ENCODE measurements at regions not wholly inside any gene's neighbourhood (a gene's known extent, or its start where the extent isn't known, plus 50 kb on each side); places are given as distances from the start of the nearest gene placed in this dataset.

DNA sequence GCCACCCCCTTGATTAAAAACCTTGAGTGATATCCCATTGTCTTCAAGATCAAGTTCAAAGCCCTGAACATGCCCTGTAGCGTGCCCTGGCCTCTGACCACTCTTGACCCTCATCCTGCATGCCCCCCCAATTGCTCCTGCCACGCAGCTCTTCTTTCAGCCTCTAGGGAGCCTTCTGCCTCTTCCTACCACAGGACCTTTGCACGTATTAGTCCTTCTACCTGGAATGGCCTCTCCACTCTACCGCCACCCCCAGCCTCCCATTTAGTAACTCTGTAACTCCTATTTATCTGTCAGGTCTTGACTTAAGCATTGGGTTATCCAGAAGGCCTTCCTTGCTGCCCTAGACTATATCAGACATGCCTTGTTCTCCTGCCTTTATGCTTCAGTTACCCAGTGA is 203.6 kb downstream of the TRIM29 start:
- TF ChIP-seq CREB1 (IDR thresholded peaks at IDR 0.05; ENCODE audit: low read depth) = no peak
- TF ChIP-seq, protein P1, sequence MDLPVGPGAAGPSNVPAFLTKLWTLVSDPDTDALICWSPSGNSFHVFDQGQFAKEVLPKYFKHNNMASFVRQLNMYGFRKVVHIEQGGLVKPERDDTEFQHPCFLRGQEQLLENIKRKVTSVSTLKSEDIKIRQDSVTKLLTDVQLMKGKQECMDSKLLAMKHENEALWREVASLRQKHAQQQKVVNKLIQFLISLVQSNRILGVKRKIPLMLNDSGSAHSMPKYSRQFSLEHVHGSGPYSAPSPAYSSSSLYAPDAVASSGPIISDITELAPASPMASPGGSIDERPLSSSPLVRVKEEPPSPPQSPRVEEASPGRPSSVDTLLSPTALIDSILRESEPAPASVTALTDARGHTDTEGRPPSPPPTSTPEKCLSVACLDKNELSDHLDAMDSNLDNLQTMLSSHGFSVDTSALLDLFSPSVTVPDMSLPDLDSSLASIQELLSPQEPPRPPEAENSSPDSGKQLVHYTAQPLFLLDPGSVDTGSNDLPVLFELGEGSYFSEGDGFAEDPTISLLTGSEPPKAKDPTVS (IDR thresholded peaks at IDR 0.05; ENCODE audit: low read depth, low read length) = no peak
- TF ChIP-seq, protein P2, sequence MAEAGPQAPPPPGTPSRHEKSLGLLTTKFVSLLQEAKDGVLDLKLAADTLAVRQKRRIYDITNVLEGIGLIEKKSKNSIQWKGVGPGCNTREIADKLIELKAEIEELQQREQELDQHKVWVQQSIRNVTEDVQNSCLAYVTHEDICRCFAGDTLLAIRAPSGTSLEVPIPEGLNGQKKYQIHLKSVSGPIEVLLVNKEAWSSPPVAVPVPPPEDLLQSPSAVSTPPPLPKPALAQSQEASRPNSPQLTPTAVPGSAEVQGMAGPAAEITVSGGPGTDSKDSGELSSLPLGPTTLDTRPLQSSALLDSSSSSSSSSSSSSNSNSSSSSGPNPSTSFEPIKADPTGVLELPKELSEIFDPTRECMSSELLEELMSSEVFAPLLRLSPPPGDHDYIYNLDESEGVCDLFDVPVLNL (IDR thresholded peaks at IDR 0.05; ENCODE audit: low read depth, low read length) = no peak
- DNase-seq (ENCODE audit: low read depth, low spot score) = no peak
- POLR2A ChIA-PET = no interaction called here
- 22% methylated on average over 4 of the region's 4 CpGs for whole genome bisulfite sequencing (ENCODE audit: insufficient coverage, insufficient replicate concordance, low lambda C conversion rate, missing lambda C conversion rate)
- Histone ChIP-seq H3K4me3 (no peak overlapping the region), H3K79me2 (ENCODE audit: control insufficient read depth, insufficient read depth, low read length) (no peaks in the 10 kb centered on the region), H3K9ac (ENCODE audit: control insufficient read depth, insufficient read depth, low read length) (no peak overlapping the region), H3K4me1 (ENCODE audit: control insufficient read depth, insufficient read depth, low read length) (no peaks in the 10 kb centered on the region), H3K36me3 (ENCODE audit: control insufficient read depth in 2 of 2, insufficient read depth in 2 of 2, low read length in 1 of 2) (no peaks in the 10 kb centered on the region), H3K4me2 (ENCODE audit: control insufficient read depth, insufficient read depth) (no peak overlapping the region), H3K9me3 (replicated peaks; ENCODE audit: control insufficient read depth, insufficient read depth, low read length) (no peaks in the 10 kb centered on the region), H2AFZ (ENCODE audit: control insufficient read depth, low read depth, low read length) (no peak overlapping the region), H3K27ac (ENCODE audit: control insufficient read depth, insufficient read depth) (no peak overlapping the region), H4K20me1 (ENCODE audit: control insufficient read depth, insufficient read depth) (no peaks in the 10 kb centered on the region), H3K27me3 (replicated peaks in 1 of 2; ENCODE audit: control insufficient read depth in 2 of 2, insufficient read depth in 2 of 2, low read length in 1 of 2) (peaks cover 1 to 3% of the 10 kb centered on the region in 2 experiments)
- no peak for ATAC-seq
- intact Hi-C loops (cut with micrococcal nuclease; ENCODE audit: unreplicated experiment) (no loop called here), in situ Hi-C loops (cut with MboI) (no loop called here)
- BruUV-seq (replicated peaks) = no TSS peak
- RAD21 ChIA-PET (ENCODE audit: unreplicated experiment) = no interaction called here
- CTCF ChIA-PET = no interaction called here
- no peak for FAIRE-seq
- SMC1A ChIA-PET (ENCODE audit: uncharacterized antibody, unreplicated experiment) = no interaction called here

DNA sequence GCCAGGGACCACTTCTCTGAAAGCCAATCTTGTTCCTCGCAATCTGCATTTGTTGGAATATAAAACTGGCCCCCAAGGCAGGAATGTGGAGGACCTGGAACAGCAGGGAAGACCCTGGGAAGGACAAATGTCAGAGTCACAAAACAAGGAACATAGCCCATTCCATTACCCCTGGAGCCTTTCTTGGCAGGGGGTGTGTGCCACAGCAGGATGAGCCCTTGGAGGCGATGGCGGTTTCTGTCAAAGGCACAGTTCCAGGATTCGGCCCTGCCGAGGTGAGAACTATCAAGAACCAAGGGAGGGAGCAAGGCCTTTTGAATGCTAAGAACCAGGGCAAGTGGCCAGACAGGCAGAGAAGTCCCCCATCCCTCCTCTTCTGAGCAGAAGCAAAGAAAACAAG is 204.3 kb downstream of the TRIM29 start:
- no peak overlapping the region for H3K4me3 ChIP-seq
- H2AFZ ChIP-seq (ENCODE audit: control insufficient read depth, low read depth, low read length) = no peak overlapping the region
- ATAC-seq = no peak
- no peaks in the 10 kb centered on the region for H3K36me3 ChIP-seq (ENCODE audit: control insufficient read depth in 2 of 2, insufficient read depth in 2 of 2, low read length in 1 of 2)
- H3K9me3 ChIP-seq (replicated peaks; ENCODE audit: control insufficient read depth, insufficient read depth, low read length) = no peaks in the 10 kb centered on the region
- POLR2A ChIA-PET = no interaction called here
- in situ Hi-C loops (cut with MboI) (no loop called here), intact Hi-C loops (cut with micrococcal nuclease; ENCODE audit: unreplicated experiment) (no loop called here)
- no peak for FAIRE-seq
- H3K79me2 ChIP-seq (ENCODE audit: control insufficient read depth, insufficient read depth, low read length) = no peaks in the 10 kb centered on the region
- H3K27me3 ChIP-seq (replicated peaks in 1 of 2; ENCODE audit: control insufficient read depth in 2 of 2, insufficient read depth in 2 of 2, low read length in 1 of 2) = peaks cover 1 to 6% of the 10 kb centered on the region in 2 experiments
- BruUV-seq (replicated peaks) = no TSS peak
- SMC1A ChIA-PET (ENCODE audit: uncharacterized antibody, unreplicated experiment) = no interaction called here
- WGBS (ENCODE audit: insufficient coverage, insufficient replicate concordance, low lambda C conversion rate, missing lambda C conversion rate) = 26% methylated on average over 5 of the region's 5 CpGs
- DNase-seq (ENCODE audit: low read depth, low spot score) = no peak
- no peaks in the 10 kb centered on the region for H4K20me1 ChIP-seq (ENCODE audit: control insufficient read depth, insufficient read depth)
- H3K4me1 ChIP-seq (ENCODE audit: control insufficient read depth, insufficient read depth, low read length) = no peaks in the 10 kb centered on the region
- H3K4me2 ChIP-seq (ENCODE audit: control insufficient read depth, insufficient read depth) = no peak overlapping the region
- H3K9ac ChIP-seq (ENCODE audit: control insufficient read depth, insufficient read depth, low read length) = no peak overlapping the region
- CTCF ChIA-PET = no interaction called here
- TF ChIP-seq WRNIP1 (IDR thresholded peaks at IDR 0.05; ENCODE audit: borderline replicate concordance, low read depth, low read length) (no peak), ZNF384 (IDR thresholded peaks at IDR 0.05; ENCODE audit: borderline replicate concordance, low read depth, low read length) (no peak), RELA (IDR thresholded peaks at IDR 0.05; ENCODE audit: borderline replicate concordance, partially characterized antibody) (no peak), ZNF207 (IDR thresholded peaks at IDR 0.05; ENCODE audit: borderline replicate concordance) (no peak), ETV6 (conservative IDR thresholded peaks at IDR 0.05 in 1 of 2, IDR thresholded peaks at IDR 0.05 in 1 of 2; ENCODE audit: borderline replicate concordance in 1 of 2, low read depth in 1 of 2) (no peak), EZH2 (IDR thresholded peaks at IDR 0.05; ENCODE audit: borderline replicate concordance, control insufficient read depth, low read depth, low read length) (no peak), GATAD2B (conservative IDR thresholded peaks at IDR 0.05; ENCODE audit: low read depth) (no peak), YBX1 (IDR thresholded peaks at IDR 0.05) (no peak)
- no peak overlapping the region for H3K27ac ChIP-seq (ENCODE audit: control insufficient read depth, insufficient read depth)
- RAD21 ChIA-PET (ENCODE audit: unreplicated experiment) = no interaction called here
